HG03342 (cell line): ENCODE measurements at regions not wholly inside any gene's neighbourhood (a gene's known extent, or its start where the extent isn't known, plus 50 kb on each side); places are given as distances from the start of the nearest gene placed in this dataset.
"Not testable (repeated sequence)": the region's sequence is repeated elsewhere in the genome, so short reads cannot be mapped to it uniquely, and the experiment has no call there.

ENCODE experiments used
- ATAC-seq: cut with Tn5 transposase; IDR thresholded peaks from one replicate; pipeline ENCODE4 v1.9.1; 2021; ENCODE audit warnings: mild to moderate bottlenecking, moderate library complexity; ENCODE audit not compliant: unreplicated experiment

DNA sequence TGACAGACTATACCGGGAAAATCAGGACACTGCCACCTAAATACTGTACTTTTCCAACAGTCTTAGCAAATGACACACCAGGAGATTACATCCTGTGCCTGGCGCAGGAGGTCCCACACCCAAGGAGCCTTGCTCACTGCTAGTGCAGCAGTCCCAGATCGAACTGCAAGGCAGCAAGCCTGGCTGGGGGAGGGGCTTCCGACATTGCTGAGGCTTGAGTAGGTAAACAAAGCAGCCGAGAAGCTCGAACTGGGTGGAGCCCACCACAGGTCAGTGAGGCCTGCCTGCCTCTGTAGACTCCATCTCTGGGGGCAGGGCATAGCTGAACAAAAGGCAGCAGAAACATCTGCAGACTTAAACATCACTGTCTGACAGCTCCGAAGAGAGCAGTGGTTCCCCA, 1360.0 kb downstream of the UQCRFS1 start:
- not testable (repeated sequence) for ATAC-seq

DNA sequence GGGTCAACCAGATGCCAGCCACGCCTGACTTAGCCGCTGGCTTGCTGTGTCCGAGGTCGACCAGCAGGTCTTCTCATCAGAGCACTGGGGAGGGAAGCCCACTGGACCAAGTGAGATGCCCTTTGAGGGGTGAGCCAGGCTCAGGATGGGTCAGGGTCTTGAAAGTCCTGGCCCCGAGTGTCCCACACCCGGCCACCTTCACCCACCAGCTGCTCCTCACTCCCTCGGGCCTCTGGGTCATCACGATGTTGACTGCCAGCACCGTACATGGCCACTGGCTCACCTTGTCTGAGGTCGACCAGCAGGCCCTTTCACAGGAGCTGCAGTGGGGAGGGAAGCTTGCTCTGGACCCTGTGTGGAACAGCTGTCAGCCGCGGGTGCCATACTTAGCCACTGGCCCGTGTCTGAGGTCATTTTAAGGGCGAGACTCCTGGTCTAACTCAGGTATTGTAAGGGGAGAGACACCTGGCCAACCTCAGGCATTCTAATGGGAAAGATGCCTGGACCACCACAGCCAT, 1361.3 kb downstream of the UQCRFS1 start:
- ATAC-seq: no peak

DNA sequence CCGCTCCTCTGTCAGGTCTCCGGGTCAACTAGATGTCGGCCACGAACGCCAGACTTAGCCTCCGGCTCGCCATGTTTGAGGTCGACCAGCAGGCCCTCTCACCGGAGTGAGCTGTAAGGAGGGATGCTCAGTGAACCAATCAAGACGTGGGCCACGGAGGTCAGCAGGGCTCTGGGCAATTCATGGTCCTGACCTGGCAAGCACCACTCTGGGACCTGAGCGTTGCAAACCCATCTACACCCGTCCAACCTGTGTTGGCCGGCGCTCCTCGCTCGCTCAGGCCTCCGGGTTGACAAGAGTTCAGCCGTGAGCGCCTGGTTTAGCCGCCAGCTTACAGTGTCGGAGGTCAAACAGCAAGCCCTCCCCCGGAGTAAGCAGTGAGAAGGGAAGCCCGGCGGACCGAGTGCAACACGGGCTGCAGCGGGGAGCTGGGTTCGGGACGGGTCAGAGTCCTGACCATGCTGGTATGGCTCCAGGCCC, 1361.9 kb downstream of the UQCRFS1 start:
- ATAC-seq: no peak

DNA sequence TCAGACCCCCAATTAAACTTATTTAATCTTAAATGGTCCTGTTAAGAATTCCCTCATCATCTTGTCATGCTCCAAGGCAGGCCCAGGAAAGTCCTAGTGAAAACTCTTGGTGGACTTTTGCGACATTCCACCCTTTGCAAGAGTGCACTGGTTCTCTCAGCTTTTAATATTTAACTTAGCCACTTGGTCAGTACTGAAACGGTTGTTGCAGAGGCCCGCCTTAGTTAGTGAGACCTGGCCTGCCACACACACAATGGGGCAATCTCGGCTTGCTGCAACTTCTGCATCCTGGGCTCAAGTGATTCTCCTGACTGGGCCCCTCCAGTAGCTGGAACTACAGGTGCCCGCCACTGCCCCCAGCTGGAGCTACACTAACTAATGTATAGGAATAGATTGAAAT, 1366.0 kb downstream of the UQCRFS1 start:
- no peak for ATAC-seq

GRCh38 chr19:27844261-27844660, 1368.7 kb downstream of the UQCRFS1 start:
- no peak for ATAC-seq

DNA sequence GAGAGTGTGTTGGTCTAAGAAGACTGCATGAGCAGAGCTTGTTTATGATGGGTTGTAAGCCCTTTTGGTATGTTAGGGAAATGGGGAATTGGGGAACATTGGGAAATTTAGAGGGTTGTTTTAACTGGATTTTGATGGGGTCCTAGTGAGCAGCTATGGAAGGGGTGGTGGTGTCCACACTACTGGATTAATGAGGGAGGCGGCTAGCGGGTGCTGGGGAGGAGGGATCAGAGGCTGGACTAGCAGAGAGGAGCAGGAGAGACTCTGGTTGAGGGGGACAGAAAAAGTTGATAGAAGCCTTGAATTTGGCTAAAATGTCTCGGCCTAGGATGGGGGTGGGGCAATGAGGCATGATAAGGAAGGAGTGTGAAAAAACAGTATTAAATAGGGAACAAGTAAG, 1369.1 kb downstream of the UQCRFS1 start:
- no peak for ATAC-seq

DNA sequence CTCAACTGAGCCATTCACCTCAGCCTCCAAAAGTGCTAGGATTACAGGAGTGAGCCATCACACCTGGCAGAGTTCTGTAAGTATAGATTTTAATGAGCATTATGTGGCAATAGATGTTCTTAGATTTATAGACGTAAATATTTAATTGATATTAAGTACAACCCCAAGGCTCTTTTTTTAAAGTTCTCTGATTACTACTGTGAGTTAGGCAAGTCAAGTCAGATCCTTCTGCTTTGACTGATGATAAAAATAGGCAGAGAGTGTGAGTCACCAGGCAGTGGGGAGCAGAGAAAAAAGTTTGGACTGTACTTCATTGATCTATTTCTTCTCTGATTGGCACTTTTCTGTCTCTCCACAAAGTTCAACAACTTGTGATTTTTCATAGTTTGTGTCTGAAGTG, 1379.9 kb downstream of the UQCRFS1 start:
- no peak for ATAC-seq

- ATAC-seq: no peak
Observed at GRCh38 chr19:27828829-27829228, 1384.1 kb downstream of the UQCRFS1 start.

DNA sequence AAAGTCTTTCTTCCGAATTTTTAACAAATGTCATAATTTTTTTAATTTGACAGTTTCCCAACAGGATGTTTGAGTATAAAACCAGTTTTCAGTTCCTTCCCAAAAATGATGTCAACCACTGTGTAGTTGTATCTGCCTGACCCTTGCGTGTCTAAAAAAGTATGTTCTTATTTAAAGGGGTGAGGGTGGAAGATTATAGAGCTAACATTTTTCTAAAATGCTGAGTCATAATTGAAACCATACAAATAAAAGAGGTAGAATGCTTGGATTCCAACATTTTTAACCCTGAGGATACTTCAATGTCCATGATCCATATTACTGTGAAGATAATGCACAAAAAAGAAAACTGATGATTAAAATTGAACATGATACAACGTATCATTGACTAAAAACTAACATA, 1388.8 kb downstream of the UQCRFS1 start:
- no peak for ATAC-seq

DNA sequence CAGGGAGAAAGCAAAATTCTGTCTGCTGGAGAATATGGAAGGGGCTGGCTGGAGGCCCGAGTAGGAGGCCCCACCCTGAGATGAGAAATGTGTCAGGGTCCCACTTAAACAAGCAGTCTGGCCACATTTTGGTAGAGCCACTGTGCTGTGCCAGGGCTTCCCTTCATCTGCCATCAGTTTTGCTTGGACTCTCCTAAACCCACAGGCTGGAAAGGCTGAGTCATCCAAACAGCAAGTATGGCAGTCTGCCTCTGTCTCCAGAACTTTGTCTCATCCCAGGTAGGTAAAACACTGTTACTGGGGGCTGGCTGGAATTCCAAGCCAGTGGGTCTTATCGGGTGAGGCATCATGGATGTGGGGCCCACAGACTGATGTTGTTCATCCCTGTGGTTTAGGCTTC, 1390.6 kb downstream of the UQCRFS1 start:
- no peak for ATAC-seq

- no peak for ATAC-seq
Observed at GRCh38 chr19:27821418-27822018, 1391.4 kb downstream of the UQCRFS1 start.

DNA sequence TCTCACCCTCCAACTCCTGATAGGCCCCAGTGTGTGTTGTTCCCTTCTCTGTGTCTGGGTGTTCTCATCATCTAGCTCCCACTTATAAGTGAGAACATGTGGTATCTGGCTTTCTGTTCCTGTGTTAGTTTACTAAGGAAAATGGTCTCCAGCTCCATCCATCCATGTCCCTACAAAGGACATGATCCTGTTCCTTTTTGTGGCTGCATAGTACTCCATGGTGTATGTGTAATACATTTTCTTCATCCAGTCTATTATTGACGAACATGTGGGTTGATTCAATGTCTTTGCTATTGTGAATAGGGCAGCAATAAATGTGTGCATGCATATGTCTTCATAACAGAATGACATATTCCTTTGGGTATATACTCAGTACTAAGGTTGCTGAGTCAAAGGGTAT, 1397.0 kb downstream of the UQCRFS1 start:
- no peak for ATAC-seq

DNA sequence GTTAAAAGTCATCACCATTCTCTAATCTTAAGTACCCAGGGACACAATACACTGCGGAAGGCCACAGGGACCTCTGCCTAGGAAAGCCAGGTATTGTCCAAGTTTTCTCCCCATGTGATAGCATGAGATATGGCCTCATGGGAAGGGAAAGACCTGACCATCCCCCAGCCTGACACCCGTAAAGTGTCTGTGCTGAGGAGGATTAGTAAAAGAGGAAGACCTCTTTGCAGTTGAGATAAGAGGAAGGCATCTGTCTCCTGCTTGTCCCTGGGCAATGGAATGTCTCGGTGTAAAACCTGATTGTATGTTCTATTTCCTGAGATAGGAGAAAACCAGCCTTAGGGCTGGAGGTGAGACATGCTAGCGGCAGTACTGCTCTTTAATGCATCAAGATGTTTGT, 1398.1 kb downstream of the UQCRFS1 start:
- ATAC-seq: not testable (repeated sequence)

DNA sequence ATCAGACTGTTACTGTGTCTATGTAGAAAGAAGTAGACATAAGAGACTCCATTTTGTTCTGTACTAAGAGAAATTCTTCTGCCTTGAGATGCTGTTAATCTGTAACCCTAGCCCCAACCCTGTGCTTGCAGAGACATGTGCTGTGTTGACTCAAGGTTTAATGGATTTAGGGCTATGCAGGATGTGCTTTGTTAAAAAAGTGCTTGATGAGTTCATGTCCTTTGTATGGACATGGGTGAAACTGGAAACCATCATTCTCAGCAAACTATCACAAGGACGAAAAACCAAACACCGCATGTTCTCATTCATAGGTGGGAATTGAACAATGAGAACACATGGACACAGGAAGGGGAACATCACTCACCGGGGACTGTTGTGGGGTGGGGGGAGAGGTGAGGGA, 1398.7 kb downstream of the UQCRFS1 start:
- not testable (repeated sequence) for ATAC-seq

DNA sequence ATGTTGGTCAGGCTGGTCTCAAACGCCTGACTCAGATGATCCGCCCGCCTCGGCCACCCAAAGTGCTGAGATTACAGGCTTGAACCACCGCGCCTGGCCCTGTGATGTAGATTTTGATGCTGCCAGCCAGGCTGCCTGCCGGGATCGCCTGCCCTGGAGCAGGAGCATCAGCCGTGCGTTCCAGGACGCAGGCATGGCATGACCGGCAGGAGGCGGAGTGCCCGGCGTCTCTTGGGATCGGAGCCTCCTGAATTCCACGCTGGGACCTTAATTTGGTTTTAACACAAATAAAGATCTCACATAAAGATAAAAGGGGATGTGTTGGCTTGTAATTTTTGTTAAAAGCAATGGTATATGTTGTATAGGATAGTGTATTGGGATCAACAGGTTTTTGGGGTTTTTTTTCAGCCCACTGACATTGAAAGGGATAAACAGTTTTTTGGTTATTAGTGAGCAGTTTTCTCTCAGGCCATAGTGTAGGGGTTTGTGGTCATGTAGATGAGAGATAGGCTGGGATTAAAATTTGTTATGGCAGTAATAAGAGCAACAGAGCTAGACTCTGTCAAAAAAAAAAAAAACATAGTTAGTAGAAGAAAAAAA, 1406.4 kb downstream of the UQCRFS1 start:
- no peak for ATAC-seq

DNA sequence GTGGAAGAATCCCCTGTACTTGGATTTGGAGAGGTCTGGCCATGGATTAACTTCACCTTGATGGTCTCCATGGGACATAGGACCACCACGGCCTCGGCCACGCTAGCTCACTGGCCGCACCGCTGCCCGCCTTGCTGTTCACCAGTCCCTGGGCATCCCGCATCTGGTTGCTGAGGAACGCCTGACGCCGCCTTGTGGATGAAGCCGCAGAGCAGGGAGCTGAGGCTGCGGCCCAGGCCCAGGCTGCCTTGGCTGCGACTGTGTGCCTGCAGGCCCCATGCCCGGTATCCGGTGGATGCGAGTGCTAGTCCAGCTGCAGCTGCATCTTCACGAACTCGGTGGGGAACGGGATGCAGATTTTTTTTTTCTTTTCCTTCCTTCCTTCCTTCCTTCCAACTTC, 1407.1 kb downstream of the UQCRFS1 start:
- no peak for ATAC-seq

DNA sequence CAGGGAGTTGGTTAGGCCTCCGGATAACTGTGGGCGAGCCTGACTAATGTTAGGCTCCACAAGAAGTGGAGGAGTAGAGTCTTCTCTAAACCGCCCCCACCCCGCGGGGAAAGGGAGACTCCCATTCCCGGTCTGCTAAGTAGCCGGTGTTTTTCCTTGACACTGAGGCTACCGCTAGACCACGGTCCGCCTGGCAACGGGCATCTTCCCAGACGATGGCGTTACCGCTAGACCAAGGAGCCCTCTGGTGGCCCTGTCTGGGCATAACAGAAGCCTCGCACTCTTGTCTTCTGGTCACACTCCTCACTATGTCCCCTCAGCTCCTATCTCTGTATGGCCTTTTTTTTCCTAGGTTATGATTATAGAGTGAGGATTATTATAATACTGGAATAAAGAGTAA, 1410.7 kb downstream of the UQCRFS1 start:
- ATAC-seq: not testable (repeated sequence)

- ATAC-seq: no peak
Observed at GRCh38 chr19:27796540-27796939, 1416.4 kb downstream of the UQCRFS1 start.

GRCh38 chr19:27796073-27796472, 1416.9 kb downstream of the UQCRFS1 start:
- no peak for ATAC-seq

DNA sequence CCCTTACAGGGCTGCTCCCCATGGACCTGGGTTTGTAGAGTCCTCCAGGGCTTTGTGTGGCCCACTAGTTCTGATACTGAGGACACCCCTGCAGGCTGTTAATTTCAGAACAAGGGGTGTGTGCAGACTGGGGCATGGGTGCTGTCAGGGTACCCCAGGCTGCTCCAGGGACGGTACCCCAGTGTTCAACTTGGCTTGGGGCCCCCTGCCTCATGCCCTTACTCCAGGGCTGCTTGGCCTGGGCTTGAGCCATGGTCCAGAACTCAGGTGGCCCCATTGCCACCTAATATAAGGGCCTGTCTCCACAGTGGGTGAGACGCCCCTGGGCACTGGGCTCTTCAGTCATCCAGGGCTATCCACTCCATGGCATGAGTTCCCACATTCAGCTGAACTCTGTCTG, 1417.6 kb downstream of the UQCRFS1 start:
- no peak for ATAC-seq

GRCh38 chr19:27794494-27795042, 1418.4 kb downstream of the UQCRFS1 start:
- no peak for ATAC-seq
